GM23338 (cell line): ENCODE measurements at regions not wholly inside any gene's neighbourhood (a gene's known extent, or its start where the extent isn't known, plus 50 kb on each side); places are given as distances from the start of the nearest gene placed in this dataset.
"Not testable (repeated sequence)": the region's sequence is repeated elsewhere in the genome, so short reads cannot be mapped to it uniquely, and the experiment has no call there.

ENCODE experiments used
- ATAC-seq: fragments of 200-7000 bp; cut with Tn5 transposase; 3 replicates; pipeline ENCODE4 v1.9.1; 2020
- DNase-seq: peaks from one replicate; pipeline ENCODE4 v3.0.0-alpha.2; 2015; ENCODE audit warnings: low spot score
- H2AFZ ChIP-seq: fragments of 200-600 bp; sonication (generic); 2 replicates; pipeline ENCODE4 v1.8.0; 2016; ENCODE audit warnings: antibody characterized with exemption, mild to moderate bottlenecking, moderate library complexity
- H3F3A ChIP-seq: fragments of 200-600 bp; sonication (generic); replicated peaks from 2 replicates; pipeline ENCODE4 v1.8.0; 2017; ENCODE audit warnings: antibody characterized with exemption, mixed run types, low read depth
- H3K27ac ChIP-seq: fragments of 200-600 bp; sonication (generic); 2 replicates; pipeline ENCODE4 v1.6.1; 2016; ENCODE audit warnings: low read depth
- H3K27me3 ChIP-seq: fragments of 200-600 bp; sonication (generic); 2 replicates; pipeline ENCODE4 v1.8.0; 2016; ENCODE audit warnings: mild to moderate bottlenecking, mixed run types, moderate library complexity; ENCODE audit not compliant: insufficient read depth
- H3K36me3 ChIP-seq: fragments of 200-600 bp; sonication (generic); 2 replicates; pipeline ENCODE4 v1.8.0; 2016; ENCODE audit warnings: mild to moderate bottlenecking; ENCODE audit not compliant: insufficient read depth
- H3K4me1 ChIP-seq: fragments of 200-600 bp; sonication (generic); 2 replicates; pipeline ENCODE4 v1.8.0; 2016; ENCODE audit warnings: mild to moderate bottlenecking, moderate library complexity; ENCODE audit not compliant: insufficient read depth
- H3K4me2 ChIP-seq: fragments of 200-600 bp; sonication (generic); 2 replicates; pipeline ENCODE4 v1.7.1; 2017; ENCODE audit warnings: mixed run types
- H3K4me3 ChIP-seq: fragments of 200-600 bp; sonication (generic); 2 replicates; pipeline ENCODE4 v1.6.1; 2016; ENCODE audit warnings: mixed run types
- H3K79me2 ChIP-seq: fragments of 200-600 bp; sonication (generic); replicated peaks from 2 replicates; pipeline ENCODE4 v1.8.0; 2017; ENCODE audit warnings: mild to moderate bottlenecking; ENCODE audit not compliant: insufficient read depth
- H3K9me2 ChIP-seq: fragments of 200-600 bp; sonication (generic); 2 replicates; pipeline ENCODE4 v1.8.0; 2017; ENCODE audit not compliant: insufficient read depth
- H4K20me1 ChIP-seq: fragments of 200-600 bp; sonication (generic); replicated peaks from 2 replicates; pipeline ENCODE4 v1.8.0; 2017; ENCODE audit warnings: mild to moderate bottlenecking; ENCODE audit not compliant: insufficient read depth
- H3K27ac Mint-ChIP-seq: 2 replicates; pipeline ENCODE4 v1.8.0; 2020; ENCODE audit warnings: inconsistent platforms, mild to moderate bottlenecking, moderate library complexity, mixed read lengths
- H3K27me3 Mint-ChIP-seq: 3 replicates; pipeline ENCODE4 v1.8.0; 2022; ENCODE audit warnings: low read depth, mild to moderate bottlenecking, moderate library complexity, mixed read lengths, inconsistent platforms; ENCODE audit not compliant: insufficient read depth, poor library complexity
- H3K36me3 Mint-ChIP-seq: 3 replicates; pipeline ENCODE4 v1.8.0; 2021; ENCODE audit warnings: low read depth, mild to moderate bottlenecking, inconsistent platforms, moderate library complexity, mixed read lengths
- H3K4me1 Mint-ChIP-seq: 3 replicates; pipeline ENCODE4 v1.8.0; 2020; ENCODE audit warnings: mild to moderate bottlenecking, inconsistent platforms, mixed read lengths
- H3K4me3 Mint-ChIP-seq: 3 replicates; pipeline ENCODE4 v1.8.0; 2021; ENCODE audit warnings: moderate library complexity, mild to moderate bottlenecking, inconsistent platforms, mixed read lengths
- H3K9me3 Mint-ChIP-seq: 3 replicates; pipeline ENCODE4 v1.8.0; 2020; ENCODE audit warnings: moderate library complexity, mild to moderate bottlenecking, inconsistent platforms, mixed read lengths
- CREB1 ChIP-seq: fragments of 250-450 bp; sonication (Bioruptor Pico); IDR thresholded peaks from 2 replicates; pipeline ENCODE4 v1.5.0; 2020; ENCODE audit warnings: low read depth, mild to moderate bottlenecking, moderate library complexity
- CTCF ChIP-seq, 2 experiments: fragments of 200-600 bp in 1 of 2; sonication (generic) in 1 of 2; conservative IDR thresholded peaks; 2 replicates each; pipeline versions ENCODE4 v1.5.1 to v1.6.1; 2016 to 2017; ENCODE audit warnings: antibody characterized with exemption in 2 of 2, low read depth in 2 of 2, mild to moderate bottlenecking in 2 of 2, moderate library complexity in 1 of 2

GRCh38 chr5:1601565-1601964 is 77.8 kb upstream of the LPCAT1 start:
- Histone ChIP-seq H3K4me2 (peak overlapping the region; percentile 70), H3K4me1 (peaks cover 16% of the 10 kb centered on the region), H3K27ac (peak overlapping the region; percentile 72; the same call in 1 of the 2 replicates), H3K4me3 (peak overlapping the region; percentile 8; the same call in 1 of the 2 replicates)
- H3K27me3 Mint-ChIP-seq, H3K36me3 Mint-ChIP-seq, H4K20me1 ChIP-seq, H3K36me3 ChIP-seq, H3K79me2 ChIP-seq, H3K27me3 ChIP-seq, H3F3A ChIP-seq, H3K9me2 ChIP-seq, H3K9me3 Mint-ChIP-seq, H2AFZ ChIP-seq: not testable (repeated sequence)
- peak overlapping the region; percentile 39; the same call in 2 of the 3 replicates for H3K4me3 Mint-ChIP-seq
- ATAC-seq: peak; percentile 93
- peak; percentile 95 for DNase-seq
- H3K27ac Mint-ChIP-seq: peak overlapping the region; percentile 47; the same call in 1 of the 2 replicates
- TF ChIP-seq CREB1 (CRISPR knock-in tag) (peak; percentile 68; the same call in 1 of the 2 replicates), CTCF (conservative IDR thresholded peaks at IDR 0.05; ENCODE audit: low read depth in 2 of 2) (peak; percentile 64 to 78)
- H3K4me1 Mint-ChIP-seq: peaks cover 38% of the 10 kb centered on the region

GRCh38 chr5:1598950-1599737 is 75.4 kb upstream of the LPCAT1 start:
- H3F3A ChIP-seq, H3K4me2 ChIP-seq, H3K36me3 Mint-ChIP-seq, H4K20me1 ChIP-seq, H3K27me3 ChIP-seq, H3K9me3 Mint-ChIP-seq, H3K27ac ChIP-seq, H2AFZ ChIP-seq, ATAC-seq, H3K36me3 ChIP-seq, H3K27me3 Mint-ChIP-seq, H3K79me2 ChIP-seq, H3K4me3 Mint-ChIP-seq, H3K9me2 ChIP-seq, H3K4me3 ChIP-seq: not testable (repeated sequence)
- DNase-seq: peak; percentile 69
- Mint-ChIP-seq H3K27ac (peak overlapping the region; percentile 32; the same call in 1 of the 2 replicates), H3K4me1 (peaks cover 33% of the 10 kb centered on the region)
- peak; percentile 56 to 62 for TF ChIP-seq CTCF (conservative IDR thresholded peaks at IDR 0.05; ENCODE audit: low read depth in 2 of 2)
- peaks cover 26% of the 10 kb centered on the region for H3K4me1 ChIP-seq

- H3K36me3 ChIP-seq, H3K36me3 Mint-ChIP-seq, H3K27me3 ChIP-seq, H3K27me3 Mint-ChIP-seq, H3K79me2 ChIP-seq, H3K4me3 Mint-ChIP-seq, H3K27ac Mint-ChIP-seq, H4K20me1 ChIP-seq, H3K9me3 Mint-ChIP-seq, H3K4me3 ChIP-seq, H2AFZ ChIP-seq, H3F3A ChIP-seq, H3K9me2 ChIP-seq: not testable (repeated sequence)
- H3K4me1 ChIP-seq: peaks cover 26% of the 10 kb centered on the region
- peak; percentile 12 for DNase-seq
- H3K27ac ChIP-seq: peak overlapping the region; percentile 42; the same call in 1 of the 2 replicates
- peak overlapping the region; percentile 69 for H3K4me2 ChIP-seq
- peak; percentile 5; the same call in 2 of the 3 replicates for ATAC-seq
- peaks cover 27% of the 10 kb centered on the region for H3K4me1 Mint-ChIP-seq
Observed at GRCh38 chr5:1597093-1597473, 73.3 kb upstream of the LPCAT1 start.

GRCh38 chr5:1596462-1597092 is 72.8 kb upstream of the LPCAT1 start:
- not testable (repeated sequence) for ATAC-seq, H3K79me2 ChIP-seq, H3K36me3 Mint-ChIP-seq, H3K27me3 Mint-ChIP-seq, H3K4me3 Mint-ChIP-seq, H3K9me2 ChIP-seq, H4K20me1 ChIP-seq, H3K4me3 ChIP-seq, H3K9me3 Mint-ChIP-seq, H2AFZ ChIP-seq, H3K36me3 ChIP-seq, H3K27me3 ChIP-seq, H3K27ac Mint-ChIP-seq, DNase-seq, H3F3A ChIP-seq
- peaks cover 26% of the 10 kb centered on the region for H3K4me1 ChIP-seq
- peak overlapping the region; percentile 69 for H3K4me2 ChIP-seq
- peak overlapping the region; percentile 42; the same call in 1 of the 2 replicates for H3K27ac ChIP-seq
- peaks cover 27% of the 10 kb centered on the region for H3K4me1 Mint-ChIP-seq
